H1 (cell line): ENCODE measurements at regions not wholly inside any gene's neighbourhood (a gene's known extent, or its start where the extent isn't known, plus 50 kb on each side); places are given as distances from the start of the nearest gene placed in this dataset.
A peak's percentile ranks its signal among the peaks of the same experiment; 100 is the strongest.

Experiments used
- BCL11A ChIP-seq, 2 experiments: IDR thresholded peaks; one replicate each; pipeline ENCODE4 v1.6.1; 2011; ENCODE audit warnings: low read depth in 2 of 2, low read length in 2 of 2, mild to moderate bottlenecking in 2 of 2
- CEBPB ChIP-seq: IDR thresholded peaks from 2 replicates; pipeline ENCODE4 v1.6.1; 2012; ENCODE audit warnings: low read depth, low read length
- E2F6 ChIP-seq: IDR thresholded peaks from 2 replicates; pipeline ENCODE4 v1.6.1; 2012; ENCODE audit warnings: inconsistent platforms
- MAX ChIP-seq: IDR thresholded peaks from 2 replicates; pipeline ENCODE4 v1.6.1; 2012; ENCODE audit warnings: inconsistent platforms
- RXRA ChIP-seq: IDR thresholded peaks from 2 replicates; pipeline ENCODE4 v1.6.1; 2011; ENCODE audit warnings: low read depth, mild to moderate bottlenecking, low read length, moderate library complexity; ENCODE audit not compliant: insufficient read depth
- SP1 ChIP-seq: IDR thresholded peaks from 2 replicates; pipeline ENCODE4 v1.6.1; 2011; ENCODE audit warnings: low read depth, low read length
- TCF12 ChIP-seq: IDR thresholded peaks from 2 replicates; pipeline ENCODE4 v1.6.1; 2011; ENCODE audit warnings: low read depth, mild to moderate bottlenecking, low read length
- TEAD4 ChIP-seq: IDR thresholded peaks from 2 replicates; pipeline ENCODE4 v1.6.1; 2012; ENCODE audit warnings: low read depth, low read length, inconsistent platforms, mixed read lengths

GRCh38 chr5:145237843-145238242, 597.3 kb downstream of the PRELID2 start (continued):
- TF ChIP-seq CEBPB (0 out of 2 replicates have a peak, but pooled peaks have one; percentile 27), SP1 (no peak), TEAD4 (peak; percentile 94), E2F6 (peak; percentile 74), RXRA (no peak), TCF12 (peak; percentile 90; the same call in 1 of the 2 replicates), MAX (peak; percentile 82), BCL11A (IDR thresholded peaks at IDR 0.05; ENCODE audit: low read depth in 2 of 2, low read length in 2 of 2) (no peak)
